PFSK-1 (cell line): ENCODE measurements at regions not wholly inside any gene's neighbourhood (a gene's known extent, or its start where the extent isn't known, plus 50 kb on each side); places are given as distances from the start of the nearest gene placed in this dataset.

Experiments
- FOXP2 ChIP-seq: optimal IDR thresholded peaks from 2 replicates; pipeline ENCODE3; 2011; ENCODE audit warnings: borderline replicate concordance, control low read depth, inconsistent platforms; ENCODE audit not compliant: insufficient read depth; ENCODE audit errors: extremely low read length, extremely low read depth
- POLR2AphosphoS5 ChIP-seq: IDR thresholded peaks from 2 replicates; pipeline ENCODE4 v1.6.1; 2012; ENCODE audit warnings: low read depth, mild to moderate bottlenecking, control low read depth, low read length, moderate library complexity
- SIN3A ChIP-seq: IDR thresholded peaks from 2 replicates; pipeline ENCODE4 v1.6.1; 2012; ENCODE audit warnings: mild to moderate bottlenecking, low read length, moderate library complexity, borderline replicate concordance; ENCODE audit not compliant: insufficient read depth
- TAF1 ChIP-seq: IDR thresholded peaks from 2 replicates; pipeline ENCODE4 v1.6.1; 2012; ENCODE audit warnings: low read length, control low read depth, borderline replicate concordance; ENCODE audit not compliant: insufficient read depth
- TF ChIP-seq, protein P1 (sequence below), 2 experiments: IDR thresholded peaks; 2 replicates each; pipeline versions ENCODE4 v1.6.1 to v1.8.0; 2011 to 2012; ENCODE audit warnings: low read depth in 2 of 2, low read length in 2 of 2, control low read depth in 1 of 2, inconsistent platforms in 1 of 2, mild to moderate bottlenecking in 1 of 2, moderate library complexity in 1 of 2; ENCODE audit not compliant: insufficient read depth in 1 of 2

DNA sequence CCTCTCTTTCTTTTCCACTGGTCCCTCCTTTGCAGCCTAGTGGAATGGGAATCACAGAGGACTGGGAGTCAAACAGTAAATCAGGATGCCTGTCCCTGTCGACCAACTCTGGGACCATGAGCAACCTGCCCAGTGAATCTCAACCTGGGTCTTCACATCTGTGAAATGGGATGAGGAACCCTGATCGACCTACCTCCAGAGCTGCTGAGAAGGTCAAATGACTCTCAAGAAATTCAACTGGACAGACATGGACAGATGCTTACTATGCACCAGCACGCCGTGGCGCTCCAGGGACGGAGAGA is 73.3 kb upstream of the TAF1B start:
- no peak for TF ChIP-seq POLR2AphosphoS5
- no peak for TF ChIP-seq TAF1
- TF ChIP-seq, protein P1, sequence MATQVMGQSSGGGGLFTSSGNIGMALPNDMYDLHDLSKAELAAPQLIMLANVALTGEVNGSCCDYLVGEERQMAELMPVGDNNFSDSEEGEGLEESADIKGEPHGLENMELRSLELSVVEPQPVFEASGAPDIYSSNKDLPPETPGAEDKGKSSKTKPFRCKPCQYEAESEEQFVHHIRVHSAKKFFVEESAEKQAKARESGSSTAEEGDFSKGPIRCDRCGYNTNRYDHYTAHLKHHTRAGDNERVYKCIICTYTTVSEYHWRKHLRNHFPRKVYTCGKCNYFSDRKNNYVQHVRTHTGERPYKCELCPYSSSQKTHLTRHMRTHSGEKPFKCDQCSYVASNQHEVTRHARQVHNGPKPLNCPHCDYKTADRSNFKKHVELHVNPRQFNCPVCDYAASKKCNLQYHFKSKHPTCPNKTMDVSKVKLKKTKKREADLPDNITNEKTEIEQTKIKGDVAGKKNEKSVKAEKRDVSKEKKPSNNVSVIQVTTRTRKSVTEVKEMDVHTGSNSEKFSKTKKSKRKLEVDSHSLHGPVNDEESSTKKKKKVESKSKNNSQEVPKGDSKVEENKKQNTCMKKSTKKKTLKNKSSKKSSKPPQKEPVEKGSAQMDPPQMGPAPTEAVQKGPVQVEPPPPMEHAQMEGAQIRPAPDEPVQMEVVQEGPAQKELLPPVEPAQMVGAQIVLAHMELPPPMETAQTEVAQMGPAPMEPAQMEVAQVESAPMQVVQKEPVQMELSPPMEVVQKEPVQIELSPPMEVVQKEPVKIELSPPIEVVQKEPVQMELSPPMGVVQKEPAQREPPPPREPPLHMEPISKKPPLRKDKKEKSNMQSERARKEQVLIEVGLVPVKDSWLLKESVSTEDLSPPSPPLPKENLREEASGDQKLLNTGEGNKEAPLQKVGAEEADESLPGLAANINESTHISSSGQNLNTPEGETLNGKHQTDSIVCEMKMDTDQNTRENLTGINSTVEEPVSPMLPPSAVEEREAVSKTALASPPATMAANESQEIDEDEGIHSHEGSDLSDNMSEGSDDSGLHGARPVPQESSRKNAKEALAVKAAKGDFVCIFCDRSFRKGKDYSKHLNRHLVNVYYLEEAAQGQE (IDR thresholded peaks at IDR 0.05; ENCODE audit: insufficient read depth in 1 of 2, low read depth in 2 of 2, low read length in 2 of 2) = no peak
- no peak for TF ChIP-seq SIN3A
- no peak for TF ChIP-seq FOXP2
